Lung (tissue), 11 donors: ENCODE measurements at regions not wholly inside any gene's neighbourhood (a gene's known extent, or its start where the extent isn't known, plus 50 kb on each side); places are given as distances from the start of the nearest gene placed in this dataset.

Source experiments
- ATAC-seq: fragments of 200-7000 bp; cut with Tn5 transposase; one replicate; pipeline ENCODE4 v1.9.1; 2020; ENCODE audit warnings: moderate number of reproducible peaks; ENCODE audit not compliant: insufficient read depth, low FRiP score
- DNase-seq, 3 donors: peaks; one replicate each; pipeline ENCODE4 v3.0.0-alpha.2; 2013 to 2017
- H3K27ac ChIP-seq, 2 donors: one replicate each; pipeline ENCODE4 v1.5.1; 2013; ENCODE audit warnings: mild to moderate bottlenecking in 2 of 2, moderate library complexity in 2 of 2, control low read depth in 1 of 2, inconsistent platforms in 1 of 2, low read depth in 1 of 2, low read length in 1 of 2
- H3K27me3 ChIP-seq, 3 donors: one replicate each; pipeline ENCODE4 v1.5.1; 2013; ENCODE audit warnings: low read length in 2 of 3; ENCODE audit not compliant: control insufficient read depth in 3 of 3, insufficient read depth in 3 of 3
- H3K36me3 ChIP-seq, 4 donors: one replicate each; pipeline ENCODE4 v1.5.1; 2013; ENCODE audit warnings: low read length in 4 of 4, mild to moderate bottlenecking in 1 of 4, moderate library complexity in 1 of 4; ENCODE audit not compliant: control insufficient read depth in 4 of 4, insufficient read depth in 4 of 4
- H3K4me1 ChIP-seq, 5 donors: one replicate each; pipeline ENCODE4 v1.5.1; 2013; ENCODE audit warnings: low read length in 5 of 5, mild to moderate bottlenecking in 2 of 5, moderate library complexity in 1 of 5; ENCODE audit not compliant: control insufficient read depth in 5 of 5, insufficient read depth in 5 of 5
- H3K4me3 ChIP-seq: one replicate; pipeline ENCODE4 v1.5.1; 2013; ENCODE audit warnings: mild to moderate bottlenecking, control low read depth, moderate library complexity
- H3K9ac ChIP-seq, 2 donors: one replicate each; pipeline ENCODE4 v1.5.1; 2013; ENCODE audit warnings: low read length in 2 of 2, control low read depth in 1 of 2; ENCODE audit not compliant: insufficient read depth in 1 of 2
- H3K9me3 ChIP-seq, 4 donors: one replicate each; pipeline ENCODE4 v1.5.1; 2013; ENCODE audit warnings: low read length in 3 of 4, mild to moderate bottlenecking in 1 of 4, moderate library complexity in 1 of 4; ENCODE audit not compliant: control insufficient read depth in 4 of 4, insufficient read depth in 3 of 4
- WGBS, 2 donors: extraction: QIAGEN DNeasy Blood & Tissue Kit; methylation state at CpG; one replicate each; pipeline ENCODE4 v1.1.7; 2013; 5-methylcytosine and 5-hydroxymethylcytosine counted together
- TF ChIP-seq, protein P1 (sequence below): IDR thresholded peaks from 2 replicates; pipeline ENCODE4 v1.5.1; 2012; ENCODE audit warnings: mild to moderate bottlenecking; ENCODE audit errors: control extremely low read depth, extremely low read depth
- donor health status: control.
- donor health status: control.
- donor health status: Bipolar disorder and iron deficiency.
- donor health status: healthy.
- donor health status: DM: yes; HTN: yes; CAD: no.

DNA sequence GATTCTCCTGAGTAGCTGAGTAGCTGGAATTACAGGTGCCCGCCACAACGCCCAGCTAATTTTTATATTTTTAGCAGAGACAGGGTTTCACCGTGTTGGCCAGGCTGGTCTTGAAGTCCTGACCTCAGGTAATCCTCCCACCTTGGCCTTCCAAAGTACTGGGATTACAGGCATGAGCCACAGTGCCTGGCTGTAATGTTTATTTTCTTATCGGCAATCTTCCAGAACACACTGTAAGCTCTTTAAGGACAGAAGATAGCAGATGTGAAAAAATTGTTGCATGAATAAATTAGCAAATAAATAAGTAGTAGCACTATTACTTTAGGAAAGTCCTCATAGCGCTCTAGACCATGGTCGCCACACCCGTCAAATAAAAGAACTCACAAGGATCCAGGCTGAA is 100.5 kb downstream of the ENC1 start:
- H3K4me3 ChIP-seq, result no peak overlapping the region
- WGBS, 2 donors, result 78 to 87% methylated on average over 7 of the region's 7 CpGs
- H3K4me1 ChIP-seq, result peaks cover 0 to 33% (median 21%) of the 10 kb centered on the region in 5 donors
- H3K27ac ChIP-seq, result no peak overlapping the region
- H3K36me3 ChIP-seq, result no peaks in the 10 kb centered on the region
- ATAC-seq (no peak), DNase-seq (no peak)
- no peaks in the 10 kb centered on the region for H3K27me3 ChIP-seq
- H3K9me3 ChIP-seq, result no peaks in the 10 kb centered on the region
- TF ChIP-seq, protein P1, sequence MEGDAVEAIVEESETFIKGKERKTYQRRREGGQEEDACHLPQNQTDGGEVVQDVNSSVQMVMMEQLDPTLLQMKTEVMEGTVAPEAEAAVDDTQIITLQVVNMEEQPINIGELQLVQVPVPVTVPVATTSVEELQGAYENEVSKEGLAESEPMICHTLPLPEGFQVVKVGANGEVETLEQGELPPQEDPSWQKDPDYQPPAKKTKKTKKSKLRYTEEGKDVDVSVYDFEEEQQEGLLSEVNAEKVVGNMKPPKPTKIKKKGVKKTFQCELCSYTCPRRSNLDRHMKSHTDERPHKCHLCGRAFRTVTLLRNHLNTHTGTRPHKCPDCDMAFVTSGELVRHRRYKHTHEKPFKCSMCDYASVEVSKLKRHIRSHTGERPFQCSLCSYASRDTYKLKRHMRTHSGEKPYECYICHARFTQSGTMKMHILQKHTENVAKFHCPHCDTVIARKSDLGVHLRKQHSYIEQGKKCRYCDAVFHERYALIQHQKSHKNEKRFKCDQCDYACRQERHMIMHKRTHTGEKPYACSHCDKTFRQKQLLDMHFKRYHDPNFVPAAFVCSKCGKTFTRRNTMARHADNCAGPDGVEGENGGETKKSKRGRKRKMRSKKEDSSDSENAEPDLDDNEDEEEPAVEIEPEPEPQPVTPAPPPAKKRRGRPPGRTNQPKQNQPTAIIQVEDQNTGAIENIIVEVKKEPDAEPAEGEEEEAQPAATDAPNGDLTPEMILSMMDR, result no peak
- no peak overlapping the region for H3K9ac ChIP-seq

- ATAC-seq (peak; percentile 70), DNase-seq (peak; percentile 44 to 90 (median 71))
- Histone ChIP-seq H3K27me3 (no peaks in the 10 kb centered on the region), H3K4me3 (no peak overlapping the region), H3K9ac (no peak overlapping the region), H3K27ac (peak overlapping the region in 1 of 2 donors; percentile 57), H3K4me1 (peaks cover 0 to 29% (median 17%) of the 10 kb centered on the region in 5 donors), H3K36me3 (no peaks in the 10 kb centered on the region), H3K9me3 (peaks cover 0 to 4% (median under 1%) of the 10 kb centered on the region in 4 donors)
- WGBS, 2 donors, result 13 to 23% methylated on average over 3 of the region's 3 CpGs
- TF ChIP-seq, protein P1, result no peak
These were observed 102.3 kb downstream of the ENC1 start for GRCh38 chr5:74538206-74538661.

- no peaks in the 10 kb centered on the region for H3K36me3 ChIP-seq
- H3K4me3 ChIP-seq, result no peak overlapping the region
- H3K9me3 ChIP-seq, result peaks cover 0 to 4% (median under 1%) of the 10 kb centered on the region in 4 donors
- H3K27ac ChIP-seq, result no peak overlapping the region
- TF ChIP-seq, protein P1, result no peak
- ATAC-seq, result no peak
- peak overlapping the region in 1 of 2 donors; percentile 34 for H3K9ac ChIP-seq
- peak in 2 of 3 donors; percentile 22 to 47 for DNase-seq
- WGBS, 2 donors, result 74 to 84% methylated on average over 1 of the region's 1 CpG
- peaks cover 0 to 29% (median 12%) of the 10 kb centered on the region in 5 donors for H3K4me1 ChIP-seq
- H3K27me3 ChIP-seq, result no peaks in the 10 kb centered on the region
These were observed 103.9 kb downstream of the ENC1 start for GRCh38 chr5:74536658-74537057.

- Histone ChIP-seq H3K4me3 (no peak overlapping the region), H3K9ac (no peak overlapping the region), H3K9me3 (peaks cover 0 to 4% (median under 1%) of the 10 kb centered on the region in 4 donors), H3K4me1 (peaks cover 0 to 22% (median 12%) of the 10 kb centered on the region in 5 donors), H3K27ac (no peak overlapping the region), H3K27me3 (no peaks in the 10 kb centered on the region), H3K36me3 (no peaks in the 10 kb centered on the region)
- TF ChIP-seq, protein P1, result no peak
- no peak for ATAC-seq
- DNase-seq, result no peak
- 89 to 92% methylated on average over 2 of the region's 2 CpGs for WGBS, 2 donors
These were observed 104.6 kb downstream of the ENC1 start for GRCh38 chr5:74535926-74536325.
